ENCODE measurements at regions not wholly inside any gene's neighbourhood (a gene's known extent, or its start where the extent isn't known, plus 50 kb on each side); places are given as distances from the start of the nearest gene placed in this dataset.

GRCh38 chr12:105725054-105725453, 394.6 kb downstream of the C12orf75 start:
- no peak for TF ChIP-seq CTCF (IDR thresholded peaks at IDR 0.05)
- H3K27me3 Mint-ChIP-seq (ENCODE audit: low read depth, poor library complexity): peaks cover 4% of the 10 kb centered on the region
- no peak overlapping the region for H3K4me3 Mint-ChIP-seq
- H3K4me1 Mint-ChIP-seq: peaks cover 17% of the 10 kb centered on the region
- peaks cover 6% of the 10 kb centered on the region for H3K9me3 Mint-ChIP-seq
- peaks cover under 1% of the 10 kb centered on the region for H3K36me3 Mint-ChIP-seq (ENCODE audit: low read depth)
- no peak for DNase-seq
- H3K27ac Mint-ChIP-seq: no peak overlapping the region

- Mint-ChIP-seq H3K9me3 (peaks cover 15% of the 10 kb centered on the region), H3K4me3 (no peak overlapping the region), H3K36me3 (ENCODE audit: low read depth) (peaks cover 8% of the 10 kb centered on the region), H3K27me3 (ENCODE audit: low read depth, poor library complexity) (no peaks in the 10 kb centered on the region), H3K27ac (no peak overlapping the region), H3K4me1 (peaks cover 7% of the 10 kb centered on the region)
- no peak for DNase-seq
- TF ChIP-seq CTCF (IDR thresholded peaks at IDR 0.05): no peak
These were observed 398.8 kb downstream of the C12orf75 start for GRCh38 chr12:105729181-105729771.

- Mint-ChIP-seq H3K27me3 (ENCODE audit: low read depth, poor library complexity) (no peaks in the 10 kb centered on the region), H3K9me3 (peaks cover 15% of the 10 kb centered on the region), H3K4me3 (no peak overlapping the region)
These were observed 399.4 kb downstream of the C12orf75 start for GRCh38 chr12:105729926-105730325.

GRCh38 chr12:105733579-105733978, 403.1 kb downstream of the C12orf75 start:
- Mint-ChIP-seq H3K27me3 (ENCODE audit: low read depth, poor library complexity) (no peaks in the 10 kb centered on the region), H3K4me3 (no peak overlapping the region), H3K36me3 (ENCODE audit: low read depth) (peaks cover 8% of the 10 kb centered on the region), H3K9me3 (peaks cover 15% of the 10 kb centered on the region), H3K4me1 (peaks cover 13% of the 10 kb centered on the region), H3K27ac (no peak overlapping the region)
- DNase-seq: no peak
- no peak for TF ChIP-seq CTCF (IDR thresholded peaks at IDR 0.05)

More at GRCh38 chr12:105729926-105730325, 399.4 kb downstream of the C12orf75 start:
- no peak for TF ChIP-seq CTCF (IDR thresholded peaks at IDR 0.05)
- H3K4me1 Mint-ChIP-seq: peaks cover 10% of the 10 kb centered on the region
- H3K27ac Mint-ChIP-seq: no peak overlapping the region
- no peak for DNase-seq
- peaks cover 8% of the 10 kb centered on the region for H3K36me3 Mint-ChIP-seq (ENCODE audit: low read depth)

GRCh38 chr12:105736498-105736897, 402.3 kb downstream of the NUAK1 start:
- Mint-ChIP-seq H3K36me3 (ENCODE audit: low read depth) (no peaks in the 10 kb centered on the region), H3K9me3 (peaks cover 3% of the 10 kb centered on the region), H3K4me3 (no peak overlapping the region), H3K27me3 (ENCODE audit: low read depth, poor library complexity) (no peaks in the 10 kb centered on the region), H3K4me1 (peaks cover 13% of the 10 kb centered on the region), H3K27ac (no peak overlapping the region)
- TF ChIP-seq CTCF (IDR thresholded peaks at IDR 0.05): no peak
- peak; percentile 13 for DNase-seq

GRCh38 chr12:105738051-105738450, 400.7 kb downstream of the NUAK1 start:
- Mint-ChIP-seq H3K27ac (peak overlapping the region; percentile 40), H3K4me3 (no peak overlapping the region), H3K36me3 (ENCODE audit: low read depth) (no peaks in the 10 kb centered on the region), H3K27me3 (ENCODE audit: low read depth, poor library complexity) (no peaks in the 10 kb centered on the region), H3K9me3 (no peaks in the 10 kb centered on the region), H3K4me1 (peaks cover 6% of the 10 kb centered on the region)
- no peak for TF ChIP-seq CTCF (IDR thresholded peaks at IDR 0.05)
- no peak for DNase-seq
